ENCODE measurements at regions not wholly inside any gene's neighbourhood (a gene's known extent, or its start where the extent isn't known, plus 50 kb on each side); places are given as distances from the start of the nearest gene placed in this dataset.
"Not testable (repeated sequence)": the region's sequence is repeated elsewhere in the genome, so short reads cannot be mapped to it uniquely, and the experiment has no call there.

- Histone ChIP-seq H3K4me2 (ENCODE audit: low read length) (no peak overlapping the region), H4K20me1 (ENCODE audit: insufficient read depth, low read length) (no peaks in the 10 kb centered on the region), H3K4me1 (ENCODE audit: insufficient read depth, low read length, poor library complexity, severe bottlenecking) (no peaks in the 10 kb centered on the region), H3K9me3 (ENCODE audit: low read length) (no peaks in the 10 kb centered on the region), H3K9me2 (ENCODE audit: insufficient read depth, low read length) (no peaks in the 10 kb centered on the region), H3K4me3 (ENCODE audit: low read depth, low read length, poor library complexity, severe bottlenecking) (no peak overlapping the region), H2AFZ (ENCODE audit: low read length) (no peak overlapping the region), H3K27ac (ENCODE audit: low read depth, low read length, poor library complexity, severe bottlenecking) (no peak overlapping the region), H3K79me2 (ENCODE audit: insufficient read depth, low read depth, low read length) (no peaks in the 10 kb centered on the region), H3K36me3 (ENCODE audit: insufficient read depth, low read length) (no peaks in the 10 kb centered on the region)
- ChIA-PET POLR2A (interaction anchor here (0.7 kb wide), 1 partner anchor 17 kb away, joined by 4 read pairs; no protein-coding TSS in a partner anchor), CTCF (ENCODE audit: unreplicated experiment) (no interaction called here)
- intact Hi-C loops (cut with micrococcal nuclease; ENCODE audit: unreplicated experiment) = no loop called here
- no peak for DNase-seq (ENCODE audit: low spot score)
- TF ChIP-seq EZH2phosphoT487 (IDR thresholded peaks at IDR 0.05; ENCODE audit: borderline replicate concordance, low read depth, low read length) = no peak
- TF ChIP-seq CTCF (conservative IDR thresholded peaks at IDR 0.05; ENCODE audit: low read length) = no peak
- no TSS peak for BruUV-seq (replicated peaks)
These were observed 513.4 kb upstream of the FLRT2 start for GRCh38 chr14:85016496-85016895.

- H3K4me3 ChIP-seq (ENCODE audit: low read depth, low read length, poor library complexity, severe bottlenecking); CTCF ChIA-PET (ENCODE audit: unreplicated experiment); H3K4me1 ChIP-seq (ENCODE audit: insufficient read depth, low read length, poor library complexity, severe bottlenecking); BruUV-seq (replicated peaks); POLR2A ChIA-PET; H3K4me2 ChIP-seq (ENCODE audit: low read length); H3K36me3 ChIP-seq (ENCODE audit: insufficient read depth, low read length); H2AFZ ChIP-seq (ENCODE audit: low read length); H3K27ac ChIP-seq (ENCODE audit: low read depth, low read length, poor library complexity, severe bottlenecking); H3K9me3 ChIP-seq (ENCODE audit: low read length); DNase-seq (ENCODE audit: low spot score); intact Hi-C loops (cut with micrococcal nuclease; ENCODE audit: unreplicated experiment); H3K9me2 ChIP-seq (ENCODE audit: insufficient read depth, low read length); H3K79me2 ChIP-seq (ENCODE audit: insufficient read depth, low read depth, low read length); H4K20me1 ChIP-seq (ENCODE audit: insufficient read depth, low read length): not testable (repeated sequence)
These were observed 506.1 kb upstream of the FLRT2 start for GRCh38 chr14:85023866-85024265.

GRCh38 chr14:85024931-85025330, 505.0 kb upstream of the FLRT2 start:
- Histone ChIP-seq H3K27ac (ENCODE audit: low read depth, low read length, poor library complexity, severe bottlenecking) (no peak overlapping the region), H3K4me1 (ENCODE audit: insufficient read depth, low read length, poor library complexity, severe bottlenecking) (no peaks in the 10 kb centered on the region), H3K9me2 (ENCODE audit: insufficient read depth, low read length) (no peaks in the 10 kb centered on the region), H4K20me1 (ENCODE audit: insufficient read depth, low read length) (no peaks in the 10 kb centered on the region), H2AFZ (ENCODE audit: low read length) (no peak overlapping the region), H3K36me3 (ENCODE audit: insufficient read depth, low read length) (no peaks in the 10 kb centered on the region), H3K79me2 (ENCODE audit: insufficient read depth, low read depth, low read length) (no peaks in the 10 kb centered on the region), H3K9me3 (ENCODE audit: low read length) (no peaks in the 10 kb centered on the region), H3K4me2 (ENCODE audit: low read length) (no peak overlapping the region), H3K4me3 (ENCODE audit: low read depth, low read length, poor library complexity, severe bottlenecking) (no peak overlapping the region)
- DNase-seq (ENCODE audit: low spot score) = no peak
- ChIA-PET CTCF (ENCODE audit: unreplicated experiment) (no interaction called here), POLR2A (interaction anchor here (0.7 kb wide), 1 partner anchor 547 kb away, joined by 4 read pairs; no protein-coding TSS in a partner anchor)
- BruUV-seq (replicated peaks) = no TSS peak
- intact Hi-C loops (cut with micrococcal nuclease; ENCODE audit: unreplicated experiment) = no loop called here
- TF ChIP-seq EZH2phosphoT487 (IDR thresholded peaks at IDR 0.05; ENCODE audit: borderline replicate concordance, low read depth, low read length) (no peak), CTCF (conservative IDR thresholded peaks at IDR 0.05; ENCODE audit: low read length) (no peak)

All from OCI-LY7 (cell line).